VCaP (cell line): ENCODE measurements at regions not wholly inside any gene's neighbourhood (a gene's known extent, or its start where the extent isn't known, plus 50 kb on each side); places are given as distances from the start of the nearest gene placed in this dataset.

Experiments
- H3K27ac ChIP-seq: fragments of 450-650 bp; 2 replicates; pipeline ENCODE4 v1.5.1; 2017
- CTCF ChIP-seq: fragments of 450-650 bp; conservative IDR thresholded peaks from 2 replicates; pipeline ENCODE4 v1.5.1; 2017; ENCODE audit warnings: mild to moderate bottlenecking, moderate library complexity

GRCh38 chr10:42454313-42454712, 184.1 kb downstream of the ZNF33B start:
- no peak for TF ChIP-seq CTCF
- no peak overlapping the region for H3K27ac ChIP-seq

GRCh38 chr10:42431095-42431494, 207.3 kb downstream of the ZNF33B start:
- no peak for TF ChIP-seq CTCF
- no peak overlapping the region for H3K27ac ChIP-seq

GRCh38 chr10:42428534-42428933, 209.8 kb downstream of the ZNF33B start:
- peak; percentile 80 for TF ChIP-seq CTCF
- H3K27ac ChIP-seq, result no peak overlapping the region

- TF ChIP-seq CTCF, result no peak
- no peak overlapping the region for H3K27ac ChIP-seq
These were observed 215.5 kb downstream of the ZNF33B start for GRCh38 chr10:42422911-42423310.

GRCh38 chr10:42421812-42422211, 216.6 kb downstream of the ZNF33B start:
- TF ChIP-seq CTCF, result no peak
- no peak overlapping the region for H3K27ac ChIP-seq

- TF ChIP-seq CTCF, result no peak
- no peak overlapping the region for H3K27ac ChIP-seq
These were observed 218.6 kb downstream of the ZNF33B start for GRCh38 chr10:42419789-42420188.

- H3K27ac ChIP-seq, result no peak overlapping the region
- no peak for TF ChIP-seq CTCF
These were observed 257.3 kb downstream of the ZNF33B start for GRCh38 chr10:42380926-42381547.
